Endothelial cell of umbilical vein (primary cell): ENCODE measurements at regions not wholly inside any gene's neighbourhood (a gene's known extent, or its start where the extent isn't known, plus 50 kb on each side); places are given as distances from the start of the nearest gene placed in this dataset.

ENCODE experiments used
- BruUV-seq: library from RNA; stranded (reverse); fragments of 400-500 nt; replicated peaks from 2 replicates; lab custom pipeline; 2021; lab: Mats Ljungman, UMichigan
- CTCF ChIA-PET: fragments of 300-600, 350-600 bp; sonication (Branson Sonifier 250); formaldehyde crosslinking; loops from one replicate; lab custom pipeline; 2021; ENCODE audit warnings: antibody characterized with exemption, inconsistent platforms; lab: Charles Lee
- POLR2A ChIA-PET: fragments of 300-600, 350-600 bp; sonication (Branson Sonifier 250); formaldehyde crosslinking; loops from one replicate; lab custom pipeline; 2021; ENCODE audit warnings: antibody characterized with exemption, inconsistent platforms; lab: Charles Lee
- DNase-seq: peaks from one replicate; pipeline ENCODE4 v3.0.0-alpha.2; 2011; ENCODE audit warnings: low read depth, low spot score
- FAIRE-seq: peaks from 2 replicates; lab custom pipeline; 2011; peaks lifted over from hg19 to GRCh38; lab: Jason Lieb, UNC
- H2AFZ ChIP-seq: 2 replicates; pipeline ENCODE4 v1.6.0; 2012; ENCODE audit warnings: low read depth, low read length, control low read depth, inconsistent platforms
- H3K27ac ChIP-seq: 2 replicates; pipeline ENCODE4 v1.5.1; 2011; ENCODE audit warnings: low read depth, mild to moderate bottlenecking, control low read depth, low read length, moderate library complexity; ENCODE audit not compliant: insufficient read depth
- H3K27me3 ChIP-seq, 2 experiments: 2 replicates each; pipeline versions ENCODE4 v1.6.0 to v1.6.1; 2011; ENCODE audit warnings: low read length in 2 of 2, mixed read lengths in 1 of 2; ENCODE audit not compliant: control insufficient read depth in 2 of 2, insufficient read depth in 2 of 2
- H3K36me3 ChIP-seq, 2 experiments: 2 replicates in 1 of 2; 3 replicates in 1 of 2; pipeline ENCODE4 v1.5.1; 2011; ENCODE audit warnings: low read length in 2 of 2, mild to moderate bottlenecking in 1 of 2, moderate library complexity in 1 of 2; ENCODE audit not compliant: control insufficient read depth in 2 of 2, insufficient read depth in 2 of 2; ENCODE audit errors: extremely low read depth in 1 of 2
- H3K4me1 ChIP-seq: 3 replicates; pipeline ENCODE4 v1.5.1; 2011; ENCODE audit warnings: mild to moderate bottlenecking, low read length; ENCODE audit not compliant: control insufficient read depth, insufficient read depth; ENCODE audit errors: extremely low read depth
- H3K4me2 ChIP-seq: 2 replicates; pipeline ENCODE4 v1.6.1; 2011; ENCODE audit warnings: low read length, control low read depth, mixed read lengths; ENCODE audit not compliant: insufficient read depth
- H3K4me3 ChIP-seq, 3 experiments: fragments of 200-600 bp in 1 of 3; sonication (generic), shearing (Covaris generic) in 1 of 3; replicated peaks in 1 of 3; 2 replicates each; pipeline ENCODE4 v1.5.1; 2011 to 2016; ENCODE audit warnings: control low read depth in 3 of 3, low read length in 3 of 3, mild to moderate bottlenecking in 2 of 3, inconsistent platforms in 1 of 3, low read depth in 1 of 3, moderate library complexity in 1 of 3; ENCODE audit not compliant: insufficient read depth in 1 of 3
- H3K79me2 ChIP-seq: 2 replicates; pipeline ENCODE4 v1.6.0; 2012; ENCODE audit warnings: low read length, inconsistent platforms; ENCODE audit not compliant: control insufficient read depth, insufficient read depth
- H3K9ac ChIP-seq: replicated peaks from 2 replicates; pipeline ENCODE3; 2011; ENCODE audit warnings: low read length, control low read depth; ENCODE audit not compliant: insufficient read depth; ENCODE audit errors: extremely low read depth
- H3K9me1 ChIP-seq: replicated peaks from 3 replicates; pipeline ENCODE4 v1.6.0; 2011; ENCODE audit warnings: mild to moderate bottlenecking, low read length; ENCODE audit not compliant: control insufficient read depth, insufficient read depth; ENCODE audit errors: extremely low read depth
- H3K9me3 ChIP-seq: replicated peaks from 2 replicates; pipeline ENCODE4 v1.5.1; 2012; ENCODE audit warnings: low read length, inconsistent platforms; ENCODE audit not compliant: control insufficient read depth, insufficient read depth
- H4K20me1 ChIP-seq: replicated peaks from 2 replicates; pipeline ENCODE3; 2011; ENCODE audit warnings: mild to moderate bottlenecking, low read length; ENCODE audit not compliant: control insufficient read depth, insufficient read depth; ENCODE audit errors: extremely low read depth
- EZH2 ChIP-seq: IDR thresholded peaks from 2 replicates; pipeline ENCODE4 v1.6.1; 2012; ENCODE audit warnings: borderline replicate concordance, low read depth, mild to moderate bottlenecking, moderate library complexity, low read length, inconsistent platforms; ENCODE audit not compliant: severe bottlenecking
- FOS ChIP-seq: IDR thresholded peaks from 2 replicates; pipeline ENCODE4 v1.6.1; 2011; ENCODE audit warnings: mild to moderate bottlenecking, low read length, moderate library complexity, borderline replicate concordance; ENCODE audit not compliant: insufficient read depth
- GATA2 ChIP-seq: IDR thresholded peaks from 2 replicates; pipeline ENCODE4 v1.7.0; 2011; ENCODE audit warnings: low read depth, mild to moderate bottlenecking, moderate library complexity, mixed read lengths, low read length; ENCODE audit not compliant: insufficient read length, insufficient read depth
- JUN ChIP-seq: IDR thresholded peaks from 2 replicates; pipeline ENCODE4 v1.6.1; 2011; ENCODE audit warnings: borderline replicate concordance, low read depth; ENCODE audit not compliant: insufficient read length, insufficient read depth
- MYC ChIP-seq: IDR thresholded peaks from one replicate; pipeline ENCODE4 v1.6.1; 2011; ENCODE audit warnings: mild to moderate bottlenecking, low read depth, low read length
- POLR2A ChIP-seq: IDR thresholded peaks from 2 replicates; pipeline ENCODE4 v1.6.1; 2012; ENCODE audit warnings: low read depth, mild to moderate bottlenecking, control low read depth, low read length
- POLR2AphosphoS5 ChIP-seq: IDR thresholded peaks from 2 replicates; pipeline ENCODE4 v1.6.1; 2012; ENCODE audit warnings: low read depth, mild to moderate bottlenecking, control low read depth, low read length, moderate library complexity; ENCODE audit not compliant: insufficient read depth
- dilution Hi-C: fragments of 300-500 bp; cut with MboI; formaldehyde crosslinking; loops from one replicate; pipeline ENCODE4 v1.15.0; 2019; ENCODE audit warnings: low sequenced_read_pairs; ENCODE audit not compliant: extremely low pct_ligation_motif_present
- intact Hi-C: fragments of 100-400 bp; cut with micrococcal nuclease; formaldehyde crosslinking; loops from one replicate; pipeline ENCODE4 v1.10.0; 2022
- TF ChIP-seq, protein P1 (sequence below), 2 donors: IDR thresholded peaks; 1 replicate in 1 of 2; 2 replicates in 1 of 2; pipeline ENCODE4 v1.5.1; 2011; ENCODE audit warnings: low read length in 2 of 2, mild to moderate bottlenecking in 2 of 2, moderate library complexity in 2 of 2, control low read depth in 1 of 2, inconsistent platforms in 1 of 2, low read depth in 1 of 2; ENCODE audit not compliant: insufficient read depth in 1 of 2; ENCODE audit errors: extremely low read depth in 1 of 2

DNA sequence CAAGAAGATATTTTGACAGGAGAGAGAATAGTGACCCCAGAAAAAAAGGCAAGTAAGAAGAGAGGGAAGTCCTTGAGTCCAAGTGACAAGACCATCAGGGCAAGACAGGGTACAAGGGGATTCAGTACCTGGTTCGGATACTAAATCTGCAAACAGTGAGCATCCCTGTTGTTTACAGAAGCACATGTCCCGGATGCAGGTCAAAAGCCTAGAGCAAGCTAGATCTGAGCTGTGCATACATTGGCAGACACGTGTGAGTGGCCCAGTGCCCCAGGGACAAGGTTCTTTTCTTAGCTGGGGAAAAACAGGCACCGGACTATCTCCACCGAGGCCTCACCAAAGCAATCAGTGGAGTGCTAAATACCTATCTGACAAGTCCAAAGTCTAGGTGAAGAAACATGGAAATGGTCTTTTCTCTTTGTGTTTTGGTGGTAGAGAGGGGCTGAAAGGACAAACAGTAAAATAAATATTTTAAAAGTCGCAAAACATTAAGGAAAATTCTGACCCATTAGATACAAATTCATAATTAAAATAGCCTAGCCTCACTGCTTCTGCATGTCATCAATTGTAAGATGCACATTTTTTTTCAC lies 165.2 kb downstream of the SUCLG1 start:
- H3K4me1 ChIP-seq, result no peaks in the 10 kb centered on the region
- dilution Hi-C loops (no loop called here), intact Hi-C loops (no loop called here)
- H3K9me1 ChIP-seq, result no peaks in the 10 kb centered on the region
- FAIRE-seq (no peak), DNase-seq (no peak)
- H3K4me2 ChIP-seq, result no peak overlapping the region
- no peaks in the 10 kb centered on the region for H4K20me1 ChIP-seq
- H3K27ac ChIP-seq, result no peak overlapping the region
- ChIA-PET CTCF (no interaction called here), POLR2A (no interaction called here)
- H3K9ac ChIP-seq, result no peak overlapping the region
- BruUV-seq, result no TSS peak
- no peaks in the 10 kb centered on the region for H3K79me2 ChIP-seq
- no peaks in the 10 kb centered on the region for H3K27me3 ChIP-seq
- no peak overlapping the region for H3K4me3 ChIP-seq
- TF ChIP-seq GATA2 (no peak), MYC (no peak), POLR2A (no peak), POLR2AphosphoS5 (no peak), FOS (no peak), EZH2 (no peak), JUN (no peak)
- TF ChIP-seq, protein P1, sequence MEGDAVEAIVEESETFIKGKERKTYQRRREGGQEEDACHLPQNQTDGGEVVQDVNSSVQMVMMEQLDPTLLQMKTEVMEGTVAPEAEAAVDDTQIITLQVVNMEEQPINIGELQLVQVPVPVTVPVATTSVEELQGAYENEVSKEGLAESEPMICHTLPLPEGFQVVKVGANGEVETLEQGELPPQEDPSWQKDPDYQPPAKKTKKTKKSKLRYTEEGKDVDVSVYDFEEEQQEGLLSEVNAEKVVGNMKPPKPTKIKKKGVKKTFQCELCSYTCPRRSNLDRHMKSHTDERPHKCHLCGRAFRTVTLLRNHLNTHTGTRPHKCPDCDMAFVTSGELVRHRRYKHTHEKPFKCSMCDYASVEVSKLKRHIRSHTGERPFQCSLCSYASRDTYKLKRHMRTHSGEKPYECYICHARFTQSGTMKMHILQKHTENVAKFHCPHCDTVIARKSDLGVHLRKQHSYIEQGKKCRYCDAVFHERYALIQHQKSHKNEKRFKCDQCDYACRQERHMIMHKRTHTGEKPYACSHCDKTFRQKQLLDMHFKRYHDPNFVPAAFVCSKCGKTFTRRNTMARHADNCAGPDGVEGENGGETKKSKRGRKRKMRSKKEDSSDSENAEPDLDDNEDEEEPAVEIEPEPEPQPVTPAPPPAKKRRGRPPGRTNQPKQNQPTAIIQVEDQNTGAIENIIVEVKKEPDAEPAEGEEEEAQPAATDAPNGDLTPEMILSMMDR (IDR thresholded peaks at IDR 0.05; ENCODE audit: extremely low read depth in 1 of 2, insufficient read depth in 1 of 2, low read depth in 1 of 2, low read length in 2 of 2), result no peak
- no peaks in the 10 kb centered on the region for H3K36me3 ChIP-seq
- H2AFZ ChIP-seq, result no peak overlapping the region
- H3K9me3 ChIP-seq, result no peaks in the 10 kb centered on the region
